ENCODE measurements at regions not wholly inside any gene's neighbourhood (a gene's known extent, or its start where the extent isn't known, plus 50 kb on each side); places are given as distances from the start of the nearest gene placed in this dataset.

DNA sequence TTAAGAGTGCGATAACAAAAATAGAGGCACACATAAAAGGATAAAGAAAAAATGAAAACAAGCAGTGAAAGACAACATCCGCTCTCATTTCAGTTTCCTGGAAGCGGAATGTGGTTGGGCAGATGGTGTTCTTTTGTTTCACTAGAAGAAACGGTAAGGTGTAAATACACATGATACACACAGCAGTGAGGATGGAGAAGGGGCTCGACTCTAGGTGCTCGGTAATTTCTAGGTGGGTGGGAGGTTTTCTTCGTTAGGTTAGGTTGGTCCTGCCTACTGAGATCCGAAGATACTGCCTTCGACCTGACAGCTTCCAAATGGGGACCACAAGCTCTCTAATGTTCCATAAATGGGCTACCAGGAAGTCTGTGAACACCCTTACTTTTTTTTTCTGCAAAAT lies 1082.5 kb downstream of the BCL11B start:
- Histone ChIP-seq H3K4me1 (no peaks in the 10 kb centered on the region), H3K27ac (no peak overlapping the region), H3K9me3 (no peaks in the 10 kb centered on the region), H3K27me3 (peaks cover 0 to 4% of the 10 kb centered on the region in 2 donors), H3K4me3 (no peak overlapping the region), H3K36me3 (no peaks in the 10 kb centered on the region)
- DNase-seq (ENCODE audit: low spot score in 2 of 2), result no peak
- TF ChIP-seq CTCF (IDR thresholded peaks at IDR 0.05) (no peak), POLR2A (IDR thresholded peaks at IDR 0.05) (no peak), POLR2AphosphoS5 (IDR thresholded peaks at IDR 0.05) (no peak)
- intact Hi-C loops (cut with DNase I; ENCODE audit: low total_unique reads), result no loop called here

- DNase-seq (ENCODE audit: low spot score in 2 of 2), result no peak
- Histone ChIP-seq H3K27me3 (peaks cover 0 to 3% of the 10 kb centered on the region in 2 donors), H3K36me3 (no peaks in the 10 kb centered on the region), H3K27ac (no peak overlapping the region), H3K9me3 (no peaks in the 10 kb centered on the region), H3K4me1 (no peaks in the 10 kb centered on the region), H3K4me3 (no peak overlapping the region)
- intact Hi-C loops (cut with DNase I; ENCODE audit: low total_unique reads), result no loop called here
- TF ChIP-seq POLR2A (IDR thresholded peaks at IDR 0.05) (no peak), POLR2AphosphoS5 (IDR thresholded peaks at IDR 0.05) (no peak), CTCF (IDR thresholded peaks at IDR 0.05) (no peak)
These were observed 1082.1 kb downstream of the BCL11B start for GRCh38 chr14:98189944-98190343.

GRCh38 chr14:98192946-98193345 lies 1079.1 kb downstream of the BCL11B start:
- DNase-seq (ENCODE audit: low spot score in 2 of 2), result no peak
- H3K27me3 ChIP-seq, result no peaks in the 10 kb centered on the region
- no peak overlapping the region for H3K4me3 ChIP-seq
- no peak overlapping the region for H3K27ac ChIP-seq
- no peaks in the 10 kb centered on the region for H3K4me1 ChIP-seq
- no peak for TF ChIP-seq POLR2AphosphoS5 (IDR thresholded peaks at IDR 0.05)
- no peak for TF ChIP-seq POLR2A (IDR thresholded peaks at IDR 0.05)
- no peak for TF ChIP-seq CTCF (IDR thresholded peaks at IDR 0.05)
- H3K9me3 ChIP-seq, result no peaks in the 10 kb centered on the region
- intact Hi-C loops (cut with DNase I; ENCODE audit: low total_unique reads), result no loop called here
- no peaks in the 10 kb centered on the region for H3K36me3 ChIP-seq

DNA sequence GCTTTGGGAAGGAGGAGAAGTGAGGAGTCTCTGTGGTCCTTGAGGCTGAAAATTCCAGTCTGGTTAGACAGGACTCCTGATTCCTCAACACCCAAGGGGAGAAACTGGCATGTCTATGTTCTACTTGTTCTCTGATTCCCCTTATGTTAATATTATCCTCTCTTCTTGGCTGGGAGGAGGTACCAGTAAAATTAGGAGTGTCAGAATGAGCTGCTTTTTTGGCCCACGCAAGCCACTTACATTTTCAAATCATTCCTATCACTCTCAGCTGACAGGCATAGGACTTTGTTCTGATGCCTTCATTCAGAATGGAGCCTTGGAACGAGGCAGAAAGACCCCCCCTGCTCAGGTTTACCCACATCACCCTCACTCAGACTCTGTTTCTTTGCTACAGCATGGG lies 1077.2 kb downstream of the BCL11B start:
- TF ChIP-seq POLR2AphosphoS5 (IDR thresholded peaks at IDR 0.05), result no peak
- TF ChIP-seq POLR2A (IDR thresholded peaks at IDR 0.05), result no peak
- TF ChIP-seq CTCF (IDR thresholded peaks at IDR 0.05), result no peak
- H3K36me3 ChIP-seq, result no peaks in the 10 kb centered on the region
- DNase-seq (ENCODE audit: low spot score in 2 of 2), result no peak
- H3K4me1 ChIP-seq, result no peaks in the 10 kb centered on the region
- intact Hi-C loops (cut with DNase I; ENCODE audit: low total_unique reads), result no loop called here
- no peaks in the 10 kb centered on the region for H3K9me3 ChIP-seq
- no peaks in the 10 kb centered on the region for H3K27me3 ChIP-seq
- H3K27ac ChIP-seq, result no peak overlapping the region
- H3K4me3 ChIP-seq, result no peak overlapping the region

DNA sequence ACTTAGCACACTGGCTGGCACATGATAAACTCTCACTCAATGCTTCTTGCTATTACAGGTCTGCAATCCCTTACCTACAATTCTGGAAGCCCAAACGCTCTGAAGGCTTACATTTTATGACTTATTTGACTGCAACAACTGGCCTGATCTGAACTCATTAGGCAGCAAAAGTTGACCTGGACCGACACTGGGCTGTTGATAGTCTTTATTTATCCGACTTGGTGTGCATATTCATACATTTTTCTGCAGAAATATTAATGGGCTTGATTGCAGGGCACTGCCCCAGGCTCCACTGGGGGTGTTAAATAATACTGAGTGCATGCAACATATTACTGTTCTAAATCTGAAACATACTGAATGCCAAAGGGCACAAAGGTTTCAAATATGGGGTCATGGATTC lies 1076.7 kb downstream of the BCL11B start:
- DNase-seq (ENCODE audit: low spot score in 2 of 2), result no peak
- Histone ChIP-seq H3K36me3 (no peaks in the 10 kb centered on the region), H3K27ac (no peak overlapping the region), H3K4me3 (no peak overlapping the region), H3K4me1 (no peaks in the 10 kb centered on the region), H3K9me3 (no peaks in the 10 kb centered on the region), H3K27me3 (no peaks in the 10 kb centered on the region)
- TF ChIP-seq CTCF (IDR thresholded peaks at IDR 0.05) (no peak), POLR2AphosphoS5 (IDR thresholded peaks at IDR 0.05) (no peak), POLR2A (IDR thresholded peaks at IDR 0.05) (no peak)
- intact Hi-C loops (cut with DNase I; ENCODE audit: low total_unique reads), result no loop called here

All from breast epithelium (tissue), 4 donors.